Kidney (tissue), 13 donors: ENCODE measurements at regions not wholly inside any gene's neighbourhood (a gene's known extent, or its start where the extent isn't known, plus 50 kb on each side); places are given as distances from the start of the nearest gene placed in this dataset.

Experiments
- DNase-seq, 5 donors: peaks; one replicate each; pipeline ENCODE4 v3.0.0-alpha.2; 2013 to 2020
- FAIRE-seq: peaks from 2 replicates; lab custom pipeline; 2012; peaks lifted over from hg19 to GRCh38; lab: Jason Lieb, UNC
- H3K27ac ChIP-seq, 2 donors: one replicate each; pipeline ENCODE4 v1.7.0; 2013; ENCODE audit warnings: low read depth in 2 of 2, low read length in 2 of 2, inconsistent platforms in 1 of 2
- H3K27me3 ChIP-seq: one replicate; pipeline ENCODE4 v1.7.1; 2013; ENCODE audit warnings: low read length, inconsistent platforms; ENCODE audit not compliant: control insufficient read depth, insufficient read depth
- H3K36me3 ChIP-seq, 3 donors: one replicate each; pipeline versions ENCODE4 v1.7.0 to v1.7.1; 2013; ENCODE audit warnings: low read length in 3 of 3, control low read depth in 1 of 3, inconsistent platforms in 1 of 3; ENCODE audit not compliant: insufficient read depth in 3 of 3, control insufficient read depth in 2 of 3
- H3K4me1 ChIP-seq, 3 donors: one replicate each; pipeline versions ENCODE4 v1.7.0 to v1.7.1; 2013; ENCODE audit warnings: low read length in 3 of 3, inconsistent platforms in 1 of 3, low read depth in 1 of 3; ENCODE audit not compliant: control insufficient read depth in 2 of 3, insufficient read depth in 2 of 3
- H3K4me3 ChIP-seq, 3 donors: one replicate each; pipeline versions ENCODE4 v1.7.0 to v1.8.1; 2013; ENCODE audit warnings: low read length in 3 of 3, control low read depth in 1 of 3, inconsistent platforms in 1 of 3
- H3K9ac ChIP-seq, 3 donors: one replicate each; pipeline versions ENCODE4 v1.7.0 to v1.7.1; 2013; ENCODE audit warnings: low read length in 3 of 3, control low read depth in 1 of 3, inconsistent platforms in 1 of 3
- H3K9me3 ChIP-seq, 3 donors: one replicate each; pipeline versions ENCODE4 v1.7.0 to v1.7.1; 2013; ENCODE audit warnings: low read length in 3 of 3, control low read depth in 1 of 3, inconsistent platforms in 1 of 3; ENCODE audit not compliant: control insufficient read depth in 2 of 3, insufficient read depth in 1 of 3
- intact Hi-C: fragments of 100-400 bp; cut with DNase I; formaldehyde crosslinking; loops from one replicate; pipeline ENCODE4 v1.11.1; 2022
- TF ChIP-seq, protein P1 (sequence below): IDR thresholded peaks from 3 replicates; pipeline ENCODE4 v1.5.1; 2012; ENCODE audit warnings: mild to moderate bottlenecking, moderate library complexity, borderline replicate concordance; ENCODE audit not compliant: insufficient read depth; ENCODE audit errors: extremely low read depth
- donor health status: control.
- donor health status: control.
- donor health status: control.
- donor health status: control.
- donor health status: control.
- donor health status: DM: yes; HTN: yes; CAD: no.
- donor health status: Normal renal cell carcinoma (clear cell type).

DNA sequence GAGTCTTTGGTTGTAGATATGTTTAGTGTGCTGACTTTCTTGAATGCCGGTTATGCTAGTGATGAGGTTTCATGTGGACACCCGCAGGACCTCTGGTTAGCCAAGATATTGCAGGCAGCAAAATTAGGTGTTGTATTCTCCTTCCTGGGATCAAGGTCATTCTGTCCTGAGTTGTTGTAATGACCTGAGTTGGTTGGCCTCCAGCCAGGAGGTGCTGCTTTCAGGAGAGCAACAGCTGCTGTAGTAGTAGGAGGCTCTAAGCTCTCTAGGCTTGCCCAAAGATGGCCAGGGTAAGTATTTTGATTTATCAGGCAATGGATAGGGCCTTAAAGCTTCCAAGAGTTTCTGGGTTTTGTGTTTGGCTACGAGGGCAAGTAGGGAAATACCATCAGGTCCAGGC, 56.0 kb upstream of the BDKRB2 start:
- H3K9me3 ChIP-seq = no peaks in the 10 kb centered on the region
- no peak overlapping the region for H3K4me3 ChIP-seq
- no peak overlapping the region for H3K9ac ChIP-seq
- peak overlapping the region in 1 of 2 donors; percentile 5 for H3K27ac ChIP-seq
- no peaks in the 10 kb centered on the region for H3K27me3 ChIP-seq
- no peaks in the 10 kb centered on the region for H3K36me3 ChIP-seq
- TF ChIP-seq, protein P1, sequence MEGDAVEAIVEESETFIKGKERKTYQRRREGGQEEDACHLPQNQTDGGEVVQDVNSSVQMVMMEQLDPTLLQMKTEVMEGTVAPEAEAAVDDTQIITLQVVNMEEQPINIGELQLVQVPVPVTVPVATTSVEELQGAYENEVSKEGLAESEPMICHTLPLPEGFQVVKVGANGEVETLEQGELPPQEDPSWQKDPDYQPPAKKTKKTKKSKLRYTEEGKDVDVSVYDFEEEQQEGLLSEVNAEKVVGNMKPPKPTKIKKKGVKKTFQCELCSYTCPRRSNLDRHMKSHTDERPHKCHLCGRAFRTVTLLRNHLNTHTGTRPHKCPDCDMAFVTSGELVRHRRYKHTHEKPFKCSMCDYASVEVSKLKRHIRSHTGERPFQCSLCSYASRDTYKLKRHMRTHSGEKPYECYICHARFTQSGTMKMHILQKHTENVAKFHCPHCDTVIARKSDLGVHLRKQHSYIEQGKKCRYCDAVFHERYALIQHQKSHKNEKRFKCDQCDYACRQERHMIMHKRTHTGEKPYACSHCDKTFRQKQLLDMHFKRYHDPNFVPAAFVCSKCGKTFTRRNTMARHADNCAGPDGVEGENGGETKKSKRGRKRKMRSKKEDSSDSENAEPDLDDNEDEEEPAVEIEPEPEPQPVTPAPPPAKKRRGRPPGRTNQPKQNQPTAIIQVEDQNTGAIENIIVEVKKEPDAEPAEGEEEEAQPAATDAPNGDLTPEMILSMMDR = no peak
- peaks cover 0 to 14% (median 5%) of the 10 kb centered on the region in 3 donors for H3K4me1 ChIP-seq
- intact Hi-C loops = no loop called here
- DNase-seq (no peak), FAIRE-seq (no peak)

DNA sequence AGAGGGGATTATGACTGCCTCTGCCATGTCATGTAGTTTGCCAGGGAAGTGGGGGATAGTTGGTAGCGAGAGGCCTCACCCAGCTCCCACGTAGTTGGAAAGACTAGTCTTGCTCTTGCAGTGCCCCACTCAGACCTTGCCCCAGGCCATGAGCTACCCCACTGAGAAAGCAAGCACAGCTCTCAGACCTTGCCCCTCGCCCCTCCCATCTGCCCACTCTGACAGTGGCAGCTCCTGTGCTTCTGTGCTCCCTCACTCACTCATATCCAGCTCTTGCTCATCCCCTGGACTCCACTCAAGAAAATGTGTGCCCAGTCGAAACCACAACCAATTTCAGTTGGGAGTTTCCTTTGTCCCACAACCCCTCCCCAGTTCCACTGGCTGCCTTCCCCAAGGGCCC, 55.5 kb upstream of the BDKRB2 start:
- no peaks in the 10 kb centered on the region for H3K9me3 ChIP-seq
- TF ChIP-seq, protein P1 = no peak
- H3K4me3 ChIP-seq = no peak overlapping the region
- peaks cover 0 to 14% (median 5%) of the 10 kb centered on the region in 3 donors for H3K4me1 ChIP-seq
- FAIRE-seq (no peak), DNase-seq (no peak)
- no peaks in the 10 kb centered on the region for H3K36me3 ChIP-seq
- H3K27ac ChIP-seq = no peak overlapping the region
- H3K27me3 ChIP-seq = no peaks in the 10 kb centered on the region
- no peak overlapping the region for H3K9ac ChIP-seq
- intact Hi-C loops = no loop called here

DNA sequence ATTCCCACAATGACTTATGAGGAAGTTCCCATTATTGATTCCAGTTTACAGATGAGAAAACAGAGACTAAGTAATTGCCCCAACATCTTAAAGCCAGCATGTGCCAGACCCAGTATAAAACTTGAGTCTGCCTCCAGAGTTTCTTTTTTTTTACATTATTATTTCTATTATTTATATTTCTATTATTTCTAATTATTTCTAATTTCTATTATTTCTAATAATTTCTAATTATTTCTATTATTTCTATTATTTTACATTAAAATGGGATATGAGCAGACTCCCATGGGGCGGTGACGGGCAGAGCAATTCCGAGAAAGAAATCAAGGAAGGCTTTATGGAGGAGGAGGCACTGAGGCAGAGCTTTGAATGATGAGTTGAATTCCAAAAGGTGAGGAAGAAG, 54.4 kb upstream of the BDKRB2 start:
- TF ChIP-seq, protein P1 = no peak
- Histone ChIP-seq H3K4me1 (peaks cover 0 to 11% (median 5%) of the 10 kb centered on the region in 3 donors), H3K9me3 (no peaks in the 10 kb centered on the region), H3K27me3 (no peaks in the 10 kb centered on the region), H3K4me3 (no peak overlapping the region), H3K27ac (no peak overlapping the region), H3K9ac (no peak overlapping the region), H3K36me3 (no peaks in the 10 kb centered on the region)
- intact Hi-C loops = no loop called here
- FAIRE-seq (no peak), DNase-seq (no peak)

- intact Hi-C loops = no loop called here
- Histone ChIP-seq H3K9me3 (no peaks in the 10 kb centered on the region), H3K27me3 (no peaks in the 10 kb centered on the region), H3K4me1 (peaks cover 0 to 5% (median 3%) of the 10 kb centered on the region in 3 donors), H3K4me3 (no peak overlapping the region), H3K27ac (no peak overlapping the region), H3K9ac (no peak overlapping the region), H3K36me3 (no peaks in the 10 kb centered on the region)
- TF ChIP-seq, protein P1 = no peak
- no peak for FAIRE-seq
- no peak for DNase-seq
Observed at GRCh38 chr14:96151242-96151641, 53.4 kb upstream of the BDKRB2 start.
